BE2C (cell line): ENCODE measurements at regions not wholly inside any gene's neighbourhood (a gene's known extent, or its start where the extent isn't known, plus 50 kb on each side); places are given as distances from the start of the nearest gene placed in this dataset.
A peak's percentile ranks its signal among the peaks of the same experiment; 100 is the strongest.

Source experiments
- DNase-seq: peaks from one replicate; pipeline ENCODE4 v3.0.0-alpha.2; 2020
- H3K27me3 ChIP-seq: fragments of 250-450 bp; sonication (Bioruptor Pico); 2 replicates; pipeline ENCODE4 v1.5.1; 2020; ENCODE audit warnings: mild to moderate bottlenecking
- H3K36me3 ChIP-seq: fragments of 250-450 bp; sonication (Bioruptor Pico); 2 replicates; pipeline ENCODE4 v1.5.1; 2020; ENCODE audit warnings: mild to moderate bottlenecking
- H3K4me1 ChIP-seq: fragments of 250-450 bp; sonication (Bioruptor Pico); 2 replicates; pipeline ENCODE4 v1.5.1; 2020
- H3K4me3 ChIP-seq: 2 replicates; pipeline ENCODE4 v1.5.1; 2011; ENCODE audit warnings: low read depth, low read length
- H3K9me3 ChIP-seq: fragments of 250-450 bp; sonication (Bioruptor Pico); 2 replicates; pipeline ENCODE4 v1.5.1; 2020
- CTCF ChIP-seq: IDR thresholded peaks from 2 replicates; pipeline ENCODE4 v1.5.1; 2012; ENCODE audit warnings: mild to moderate bottlenecking, low read depth, low read length

DNA sequence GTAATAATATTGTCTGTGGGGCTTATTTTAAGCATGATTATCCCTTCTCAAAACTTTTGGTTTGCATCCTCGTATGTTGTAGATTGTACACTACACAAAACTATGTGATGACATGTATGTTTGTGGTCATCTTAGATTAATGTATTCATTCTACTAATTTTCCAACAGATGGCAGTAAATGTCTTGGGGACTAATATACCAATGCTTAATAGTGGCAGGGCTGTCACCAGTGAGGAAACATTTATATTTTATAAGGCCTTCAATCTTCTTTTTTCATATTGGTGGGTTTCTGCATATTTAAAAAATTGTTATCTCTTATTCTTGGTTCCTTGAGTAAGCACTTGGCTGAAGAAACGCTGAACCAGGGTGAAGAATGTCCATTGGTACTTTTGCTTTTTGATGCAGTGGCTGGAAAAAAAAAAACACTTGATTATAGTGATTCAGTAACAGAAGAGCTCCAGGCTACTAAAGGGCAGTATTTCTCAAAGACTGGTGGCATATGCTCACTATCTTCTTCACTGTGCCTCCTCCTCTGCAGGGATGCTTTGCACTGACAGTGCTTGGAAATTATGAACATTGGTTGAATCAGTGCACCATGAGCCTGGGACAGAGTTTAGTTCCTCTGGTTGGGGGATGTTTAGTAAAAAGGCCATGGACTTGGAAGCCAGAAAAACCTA lies 530.3 kb downstream of the RASEF start:
- DNase-seq, result no peak
- Histone ChIP-seq H3K27me3 (no peaks in the 10 kb centered on the region), H3K4me3 (no peak overlapping the region), H3K9me3 (no peaks in the 10 kb centered on the region; the same call in 1 of the 2 replicates), H3K4me1 (peaks cover 8% of the 10 kb centered on the region), H3K36me3 (no peaks in the 10 kb centered on the region)
- TF ChIP-seq CTCF, result peak; percentile 49; the same call in 1 of the 2 replicates

GRCh38 chr9:82535432-82535998 lies 527.4 kb downstream of the RASEF start:
- DNase-seq, result no peak
- H3K9me3 ChIP-seq, result no peaks in the 10 kb centered on the region
- H3K27me3 ChIP-seq, result no peaks in the 10 kb centered on the region
- no peak for TF ChIP-seq CTCF
- no peaks in the 10 kb centered on the region for H3K36me3 ChIP-seq
- peaks cover 19% of the 10 kb centered on the region for H3K4me1 ChIP-seq
- H3K4me3 ChIP-seq, result no peak overlapping the region

DNA sequence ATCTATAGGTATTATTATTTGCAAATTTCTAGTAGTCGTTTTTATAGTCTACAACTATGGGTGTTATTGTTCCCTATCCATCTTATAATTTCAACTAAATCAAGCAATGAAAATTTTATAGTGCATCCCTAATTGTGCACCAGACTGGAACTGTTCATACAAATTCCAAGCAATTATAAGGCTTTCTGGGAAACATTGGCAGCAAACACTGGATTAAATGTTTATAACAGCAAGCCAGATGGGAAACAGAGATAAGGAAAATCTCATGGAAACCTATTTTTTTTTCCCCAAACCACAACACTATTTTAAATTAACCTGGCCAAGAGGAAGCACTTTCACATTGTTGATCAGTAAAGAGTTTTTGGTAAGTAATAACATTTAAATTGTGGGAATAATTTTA lies 524.3 kb downstream of the RASEF start:
- DNase-seq, result no peak
- TF ChIP-seq CTCF, result no peak
- Histone ChIP-seq H3K27me3 (no peaks in the 10 kb centered on the region), H3K9me3 (no peaks in the 10 kb centered on the region), H3K4me3 (no peak overlapping the region), H3K36me3 (no peaks in the 10 kb centered on the region), H3K4me1 (peaks cover 11% of the 10 kb centered on the region)

DNA sequence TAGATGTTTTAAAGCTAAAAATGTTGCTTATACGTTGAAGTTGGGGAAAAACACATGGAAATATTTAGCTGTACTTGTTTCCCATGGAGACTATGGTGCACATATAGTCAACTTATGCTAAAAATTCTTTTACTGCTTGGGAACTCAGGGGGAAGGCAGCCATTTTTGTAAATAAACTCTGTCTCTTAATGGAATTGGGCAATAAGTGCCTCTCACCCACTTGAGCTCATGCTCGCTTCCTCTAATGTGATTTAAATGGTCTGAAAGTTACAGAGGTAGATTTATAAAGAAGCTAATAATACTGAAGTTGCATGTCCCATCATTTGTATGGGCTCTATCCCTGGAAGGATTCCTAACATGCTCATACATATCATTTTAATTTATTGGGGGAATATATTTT lies 523.8 kb downstream of the RASEF start:
- no peaks in the 10 kb centered on the region for H3K27me3 ChIP-seq
- H3K4me1 ChIP-seq, result peaks cover 16% of the 10 kb centered on the region
- H3K36me3 ChIP-seq, result no peaks in the 10 kb centered on the region
- no peaks in the 10 kb centered on the region for H3K9me3 ChIP-seq
- no peak for TF ChIP-seq CTCF
- H3K4me3 ChIP-seq, result no peak overlapping the region
- no peak for DNase-seq

GRCh38 chr9:82539856-82540579 lies 522.9 kb downstream of the RASEF start:
- Histone ChIP-seq H3K4me1 (peaks cover 16% of the 10 kb centered on the region), H3K9me3 (no peaks in the 10 kb centered on the region), H3K27me3 (no peaks in the 10 kb centered on the region), H3K36me3 (no peaks in the 10 kb centered on the region), H3K4me3 (no peak overlapping the region)
- no peak for TF ChIP-seq CTCF
- DNase-seq, result no peak

- no peaks in the 10 kb centered on the region for H3K36me3 ChIP-seq
- H3K9me3 ChIP-seq, result no peaks in the 10 kb centered on the region
- no peak overlapping the region for H3K4me3 ChIP-seq
- TF ChIP-seq CTCF, result no peak
- H3K27me3 ChIP-seq, result no peaks in the 10 kb centered on the region
- DNase-seq, result no peak
- peaks cover 35% of the 10 kb centered on the region for H3K4me1 ChIP-seq
Observed at GRCh38 chr9:82543726-82544125, 519.2 kb downstream of the RASEF start.
